Effector memory CD8-positive, alpha-beta T cell (primary cell): ENCODE measurements at regions not wholly inside any gene's neighbourhood (a gene's known extent, or its start where the extent isn't known, plus 50 kb on each side); places are given as distances from the start of the nearest gene placed in this dataset.
"Not testable (repeated sequence)": the region's sequence is repeated elsewhere in the genome, so short reads cannot be mapped to it uniquely, and the experiment has no call there.

Experiments
- ATAC-seq: fragments of 150-1000 bp; cut with Tn5 transposase; replicated peaks from 2 replicates; pipeline ENCODE4 v1.10.0; 2021; ENCODE audit warnings: mild to moderate bottlenecking, moderate library complexity
- DNase-seq, 3 experiments: peaks; one replicate each; pipeline ENCODE4 v3.0.0; 2021
- H3K27ac Mint-ChIP-seq, 2 donors: one replicate each; pipeline ENCODE4 v1.8.0; 2022; ENCODE audit warnings: mild to moderate bottlenecking in 2 of 2, mixed read lengths in 2 of 2, moderate library complexity in 2 of 2
- H3K27me3 Mint-ChIP-seq, 2 donors: one replicate each; pipeline ENCODE4 v1.8.0; 2022; ENCODE audit warnings: mixed read lengths in 2 of 2
- H3K36me3 Mint-ChIP-seq: one replicate; pipeline ENCODE4 v1.8.0; 2022; ENCODE audit warnings: mild to moderate bottlenecking, moderate library complexity, mixed read lengths; ENCODE audit not compliant: insufficient read depth
- H3K4me1 Mint-ChIP-seq, 2 donors: one replicate each; pipeline ENCODE4 v1.8.0; 2022; ENCODE audit warnings: low read depth in 2 of 2, mixed read lengths in 2 of 2
- H3K4me3 Mint-ChIP-seq, 2 donors: one replicate each; pipeline ENCODE4 v1.8.0; 2022; ENCODE audit warnings: mild to moderate bottlenecking in 2 of 2, mixed read lengths in 2 of 2, moderate library complexity in 2 of 2
- H3K9me3 Mint-ChIP-seq, 2 donors: one replicate each; pipeline ENCODE4 v1.8.0; 2022; ENCODE audit warnings: mixed read lengths in 2 of 2

GRCh38 chr2:219848882-219849281, 221.5 kb downstream of the SLC4A3 start:
- peaks cover 18% of the 10 kb centered on the region in 2 donors for H3K27me3 Mint-ChIP-seq

GRCh38 chr2:219851169-219851568, 223.7 kb downstream of the SLC4A3 start:
- Mint-ChIP-seq H3K4me3 (no peak overlapping the region), H3K9me3 (no peaks in the 10 kb centered on the region), H3K27me3 (peaks cover 11 to 28% of the 10 kb centered on the region in 2 donors), H3K4me1 (no peaks in the 10 kb centered on the region), H3K36me3 (peaks cover 3% of the 10 kb centered on the region), H3K27ac (no peak overlapping the region)
- ATAC-seq (no peak), DNase-seq (no peak)

More at GRCh38 chr2:219848882-219849281, 221.5 kb downstream of the SLC4A3 start:
- peaks cover 3% of the 10 kb centered on the region for H3K36me3 Mint-ChIP-seq
- no peak overlapping the region for H3K4me3 Mint-ChIP-seq
- no peak for ATAC-seq
- H3K4me1 Mint-ChIP-seq: no peaks in the 10 kb centered on the region
- H3K9me3 Mint-ChIP-seq: no peaks in the 10 kb centered on the region
- no peak overlapping the region for H3K27ac Mint-ChIP-seq
- no peak for DNase-seq

GRCh38 chr2:219851801-219852481, 224.5 kb downstream of the SLC4A3 start:
- no peak for DNase-seq
- Mint-ChIP-seq H3K4me3 (no peak overlapping the region), H3K36me3 (peaks cover 3% of the 10 kb centered on the region), H3K4me1 (no peaks in the 10 kb centered on the region), H3K9me3 (no peaks in the 10 kb centered on the region), H3K27me3 (peaks cover 14 to 28% of the 10 kb centered on the region in 2 donors), H3K27ac (no peak overlapping the region)
- no peak for ATAC-seq

- DNase-seq: no peak
- H3K27me3 Mint-ChIP-seq: peaks cover 17 to 28% of the 10 kb centered on the region in 2 donors
These were observed 225.2 kb downstream of the SLC4A3 start for GRCh38 chr2:219852626-219853025.

GRCh38 chr2:219856602-219857001, 229.2 kb downstream of the SLC4A3 start:
- H3K27me3 Mint-ChIP-seq: peaks cover 6 to 16% of the 10 kb centered on the region in 2 donors
- no peak overlapping the region for H3K4me3 Mint-ChIP-seq
- no peaks in the 10 kb centered on the region for H3K9me3 Mint-ChIP-seq
- ATAC-seq: no peak
- no peak overlapping the region for H3K27ac Mint-ChIP-seq
- H3K4me1 Mint-ChIP-seq: no peaks in the 10 kb centered on the region
- no peak for DNase-seq
- H3K36me3 Mint-ChIP-seq: no peaks in the 10 kb centered on the region

More at GRCh38 chr2:219852626-219853025, 225.2 kb downstream of the SLC4A3 start:
- Mint-ChIP-seq H3K4me3 (no peak overlapping the region), H3K36me3 (peaks cover 3% of the 10 kb centered on the region), H3K4me1 (no peaks in the 10 kb centered on the region), H3K27ac (no peak overlapping the region), H3K9me3 (no peaks in the 10 kb centered on the region)
- ATAC-seq: no peak

GRCh38 chr2:219857751-219858150, 230.3 kb downstream of the SLC4A3 start:
- Mint-ChIP-seq H3K9me3 (no peaks in the 10 kb centered on the region), H3K36me3 (no peaks in the 10 kb centered on the region)
- ATAC-seq: no peak

GRCh38 chr2:219861307-219861706, 233.9 kb downstream of the SLC4A3 start:
- H3K27me3 Mint-ChIP-seq: peaks cover 0 to 6% of the 10 kb centered on the region in 2 donors
- no peak overlapping the region for H3K27ac Mint-ChIP-seq
- no peak overlapping the region for H3K4me3 Mint-ChIP-seq
- no peaks in the 10 kb centered on the region for H3K4me1 Mint-ChIP-seq
- ATAC-seq (no peak), DNase-seq (no peak)
- H3K36me3 Mint-ChIP-seq: no peaks in the 10 kb centered on the region
- H3K9me3 Mint-ChIP-seq: no peaks in the 10 kb centered on the region

More at GRCh38 chr2:219857751-219858150, 230.3 kb downstream of the SLC4A3 start:
- Mint-ChIP-seq H3K27me3 (peaks cover 6 to 10% of the 10 kb centered on the region in 2 donors), H3K4me3 (no peak overlapping the region), H3K4me1 (no peaks in the 10 kb centered on the region), H3K27ac (no peak overlapping the region)
- DNase-seq: no peak

- no peaks in the 10 kb centered on the region for H3K27me3 Mint-ChIP-seq
- H3K27ac Mint-ChIP-seq: no peak overlapping the region
- DNase-seq (no peak), ATAC-seq (no peak)
- H3K4me3 Mint-ChIP-seq: no peak overlapping the region
- no peaks in the 10 kb centered on the region for H3K4me1 Mint-ChIP-seq
- no peaks in the 10 kb centered on the region for H3K36me3 Mint-ChIP-seq
- H3K9me3 Mint-ChIP-seq: no peaks in the 10 kb centered on the region
These were observed 236.7 kb downstream of the SLC4A3 start for GRCh38 chr2:219864154-219864553.

- Mint-ChIP-seq H3K27me3 (no peaks in the 10 kb centered on the region), H3K36me3 (no peaks in the 10 kb centered on the region), H3K4me1 (no peaks in the 10 kb centered on the region), H3K27ac (no peak overlapping the region), H3K9me3 (no peaks in the 10 kb centered on the region), H3K4me3 (no peak overlapping the region)
- DNase-seq (no peak), ATAC-seq (no peak)
These were observed 241.2 kb downstream of the SLC4A3 start for GRCh38 chr2:219868635-219869034.

- Mint-ChIP-seq H3K4me3 (no peak overlapping the region), H3K36me3 (no peaks in the 10 kb centered on the region), H3K9me3 (no peaks in the 10 kb centered on the region), H3K4me1 (no peaks in the 10 kb centered on the region), H3K27me3 (no peaks in the 10 kb centered on the region), H3K27ac (no peak overlapping the region)
- no peak for DNase-seq
- no peak for ATAC-seq
These were observed 242.6 kb downstream of the SLC4A3 start for GRCh38 chr2:219870041-219870440.

- Mint-ChIP-seq H3K4me1 (no peaks in the 10 kb centered on the region), H3K9me3 (no peaks in the 10 kb centered on the region), H3K27ac (no peak overlapping the region), H3K27me3 (peaks cover 0 to 7% of the 10 kb centered on the region in 2 donors), H3K4me3 (no peak overlapping the region), H3K36me3 (no peaks in the 10 kb centered on the region)
- ATAC-seq: no peak
- no peak for DNase-seq
These were observed 243.9 kb downstream of the SLC4A3 start for GRCh38 chr2:219871351-219871750.

GRCh38 chr2:219875036-219875435, 247.6 kb downstream of the SLC4A3 start:
- Mint-ChIP-seq H3K36me3 (no peaks in the 10 kb centered on the region), H3K9me3 (no peaks in the 10 kb centered on the region), H3K4me1 (no peaks in the 10 kb centered on the region), H3K4me3 (no peak overlapping the region), H3K27ac (no peak overlapping the region), H3K27me3 (peaks cover 0 to 7% of the 10 kb centered on the region in 2 donors)
- DNase-seq (no peak), ATAC-seq (no peak)

- H3K4me1 Mint-ChIP-seq, H3K27me3 Mint-ChIP-seq, H3K27ac Mint-ChIP-seq, ATAC-seq, H3K4me3 Mint-ChIP-seq, H3K9me3 Mint-ChIP-seq, DNase-seq, H3K36me3 Mint-ChIP-seq: not testable (repeated sequence)
These were observed 248.6 kb downstream of the SLC4A3 start for GRCh38 chr2:219875986-219876385.

GRCh38 chr2:219876931-219877330, 249.5 kb downstream of the SLC4A3 start:
- H3K4me1 Mint-ChIP-seq: no peaks in the 10 kb centered on the region
- no peak overlapping the region for H3K27ac Mint-ChIP-seq
- H3K27me3 Mint-ChIP-seq: peaks cover 0 to 7% of the 10 kb centered on the region in 2 donors
- no peak overlapping the region for H3K4me3 Mint-ChIP-seq
- no peaks in the 10 kb centered on the region for H3K36me3 Mint-ChIP-seq
- H3K9me3 Mint-ChIP-seq: no peaks in the 10 kb centered on the region
- ATAC-seq: no peak
- no peak for DNase-seq
